HEK293 (cell line): ENCODE measurements at regions not wholly inside any gene's neighbourhood (a gene's known extent, or its start where the extent isn't known, plus 50 kb on each side); places are given as distances from the start of the nearest gene placed in this dataset.

Experiments
- CTCF ChIA-PET: fragments of 350-600 bp; formaldehyde crosslinking; extraction: SDS; loops from one replicate; lab custom pipeline; 2021; ENCODE audit warnings: antibody characterized with exemption; lab: Yijun Ruan, JAX
- POLR2A ChIA-PET: fragments of 300-600 bp; formaldehyde crosslinking; extraction: SDS; loops from one replicate; lab custom pipeline; 2020; ENCODE audit warnings: antibody characterized with exemption, inconsistent platforms; lab: Yijun Ruan, JAX
- H3K27ac ChIP-seq: fragments of 200-500 bp; sonication (Bioruptor generic); 2 replicates; pipeline ENCODE4 v1.5.1; 2014; ENCODE audit warnings: low read depth, low read length, control low read depth, inconsistent platforms; ENCODE audit errors: extremely low read depth
- H3K36me3 ChIP-seq, 2 experiments: fragments of 200-500 bp in 1 of 2; sonication (Bioruptor generic) in 1 of 2; 1 replicate in 1 of 2; 2 replicates in 1 of 2; pipeline ENCODE4 v1.5.1; 2014 to 2017; ENCODE audit warnings: inconsistent platforms in 2 of 2, low read length in 2 of 2; ENCODE audit not compliant: control insufficient read depth in 2 of 2, insufficient read depth in 1 of 2
- H3K4me1 ChIP-seq: fragments of 200-500 bp; sonication (Bioruptor generic); 2 replicates; pipeline ENCODE4 v1.5.1; 2014; ENCODE audit warnings: mild to moderate bottlenecking, low read length, inconsistent platforms; ENCODE audit not compliant: control insufficient read depth, insufficient read depth
- H3K4me3 ChIP-seq: 2 replicates; pipeline ENCODE4 v1.5.1; 2011; ENCODE audit warnings: low read depth, mild to moderate bottlenecking, control low read depth, low read length, moderate library complexity
- H3K9me3 ChIP-seq: fragments of 200-500 bp; sonication (Bioruptor generic); 2 replicates; pipeline ENCODE4 v1.5.1; 2014; ENCODE audit warnings: low read depth, low read length, inconsistent platforms; ENCODE audit not compliant: control insufficient read depth, insufficient read depth
- HIC1 ChIP-seq: fragments of 450-650 bp; formaldehyde crosslinking; IDR thresholded peaks from 2 replicates; pipeline ENCODE4 v1.5.1; 2016; ENCODE audit warnings: missing biosample characterization, missing genetic modification characterization
- KLF7 ChIP-seq: fragments of 450-650 bp; formaldehyde crosslinking; IDR thresholded peaks from 2 replicates; pipeline ENCODE4 v1.5.1; 2016; ENCODE audit warnings: missing biosample characterization, missing genetic modification characterization, borderline replicate concordance
- OSR2 ChIP-seq: fragments of 450-650 bp; formaldehyde crosslinking; IDR thresholded peaks from 2 replicates; pipeline ENCODE4 v1.5.1; 2016; ENCODE audit warnings: missing biosample characterization, missing genetic modification characterization
- PRDM1 ChIP-seq: fragments of 450-650 bp; formaldehyde crosslinking; IDR thresholded peaks from 2 replicates; pipeline ENCODE4; 2016; ENCODE audit warnings: missing biosample characterization, missing genetic modification characterization
- PRDM6 ChIP-seq: fragments of 450-650 bp; formaldehyde crosslinking; IDR thresholded peaks from 2 replicates; pipeline ENCODE4 v1.5.1; 2017; ENCODE audit warnings: missing biosample characterization, missing genetic modification characterization
- SCRT1 ChIP-seq: fragments of 450-650 bp; formaldehyde crosslinking; IDR thresholded peaks from 2 replicates; pipeline ENCODE4 v1.5.1; 2016; ENCODE audit warnings: missing biosample characterization, missing genetic modification characterization, borderline replicate concordance
- SETDB1 ChIP-seq: IDR thresholded peaks from one replicate; pipeline ENCODE4 v1.6.1; 2017; ENCODE audit warnings: mild to moderate bottlenecking, low read length, moderate library complexity, mixed read lengths; ENCODE audit not compliant: insufficient read length
- ZNF10 ChIP-seq: fragments of 450-650 bp; formaldehyde crosslinking; IDR thresholded peaks from 2 replicates; pipeline ENCODE4 v1.5.1; 2017; ENCODE audit warnings: missing biosample characterization, missing genetic modification characterization
- ZNF18 ChIP-seq: fragments of 450-650 bp; formaldehyde crosslinking; IDR thresholded peaks from 2 replicates; pipeline ENCODE4 v1.5.1; 2016; ENCODE audit warnings: missing biosample characterization, missing genetic modification characterization
- ZNF280C ChIP-seq: fragments of 450-650 bp; formaldehyde crosslinking; IDR thresholded peaks from 2 replicates; pipeline ENCODE4 v1.5.1; 2016; ENCODE audit warnings: missing biosample characterization, missing genetic modification characterization
- ZNF501 ChIP-seq: fragments of 450-650 bp; formaldehyde crosslinking; IDR thresholded peaks from 2 replicates; pipeline ENCODE4 v1.5.1; 2016; ENCODE audit warnings: missing biosample characterization, missing genetic modification characterization
- ZNF555 ChIP-seq: fragments of 450-650 bp; formaldehyde crosslinking; conservative IDR thresholded peaks from 2 replicates; pipeline ENCODE4 v1.5.1; 2017; ENCODE audit warnings: missing biosample characterization, mild to moderate bottlenecking, missing genetic modification characterization, inconsistent platforms
- ZNF629 ChIP-seq: fragments of 450-650 bp; formaldehyde crosslinking; IDR thresholded peaks from 2 replicates; pipeline ENCODE4 v1.5.1; 2017; ENCODE audit warnings: missing biosample characterization, missing genetic modification characterization
- ZNF692 ChIP-seq: fragments of 450-650 bp; formaldehyde crosslinking; IDR thresholded peaks from 2 replicates; pipeline ENCODE4 v1.5.1; 2016; ENCODE audit warnings: missing biosample characterization, missing genetic modification characterization
- ZNF76 ChIP-seq: fragments of 450-650 bp; formaldehyde crosslinking; IDR thresholded peaks from 2 replicates; pipeline ENCODE4; 2016; ENCODE audit warnings: low read depth, missing biosample characterization, missing genetic modification characterization, borderline replicate concordance
- ZNF768 ChIP-seq: fragments of 450-650 bp; formaldehyde crosslinking; IDR thresholded peaks from 2 replicates; pipeline ENCODE4 v1.5.1; 2018; ENCODE audit warnings: missing biosample characterization, mild to moderate bottlenecking, missing genetic modification characterization
- ZNF830 ChIP-seq: fragments of 450-650 bp; IDR thresholded peaks from 2 replicates; pipeline ENCODE4 v1.5.0; 2018; ENCODE audit warnings: missing biosample characterization, missing genetic modification characterization, low read depth, mild to moderate bottlenecking, moderate library complexity

GRCh38 chr1:106978477-106979322 is 77.8 kb upstream of the PRMT6 start (continued):
- TF ChIP-seq PRDM1 (tag by site-specific recombination) = no peak
- no peak for TF ChIP-seq SETDB1
- TF ChIP-seq, all 188 proteins: peak for 0

DNA sequence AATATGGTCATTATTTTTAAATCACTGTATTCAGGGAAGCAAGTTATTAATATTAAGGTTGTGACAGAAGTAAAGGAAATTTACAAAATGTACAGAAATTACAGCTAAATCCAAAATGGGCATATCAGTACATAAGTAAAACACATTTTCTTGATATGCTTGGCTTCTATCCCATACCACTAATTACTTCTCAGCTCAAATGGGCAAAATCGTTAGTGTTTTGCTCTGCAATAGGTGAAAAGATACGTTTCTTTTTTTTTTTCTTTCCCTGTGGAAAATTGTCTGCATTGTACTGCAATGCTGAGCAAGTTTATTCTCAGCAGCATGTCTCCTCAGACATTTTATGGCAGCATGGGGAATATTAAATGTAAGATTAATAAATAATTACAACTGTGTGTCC is 77.1 kb upstream of the PRMT6 start:
- Histone ChIP-seq H3K4me3 (no peak overlapping the region), H3K9me3 (no peaks in the 10 kb centered on the region), H3K4me1 (no peaks in the 10 kb centered on the region), H3K27ac (no peak overlapping the region), H3K36me3 (no peaks in the 10 kb centered on the region)
- ChIA-PET CTCF (interaction anchor here (0.6 kb wide), 1 partner anchor 602 kb away, joined by 6 read pairs; no protein-coding TSS in a partner anchor), POLR2A (no interaction called here)
- TF ChIP-seq OSR2 (tag by site-specific recombination) (no peak), ZNF768 (tag by site-specific recombination) (no peak), ZNF629 (tag by site-specific recombination) (no peak), PRDM6 (tag by site-specific recombination) (no peak), ZNF18 (tag by site-specific recombination) (no peak), ZNF10 (no peak), ZNF501 (tag by site-specific recombination) (no peak), ZNF555 (tag by site-specific recombination) (no peak), HIC1 (tag by site-specific recombination) (no peak), KLF7 (tag by site-specific recombination) (no peak), ZNF76 (tag by site-specific recombination) (no peak), ZNF830 (tag by site-specific recombination) (no peak), ZNF692 (tag by site-specific recombination) (no peak), SCRT1 (tag by site-specific recombination) (no peak), ZNF280C (tag by site-specific recombination) (no peak)
